DMS53 treated with DMSO at 0.1 percent for 48 hours (cell line): ENCODE measurements at regions not wholly inside any gene's neighbourhood (a gene's known extent, or its start where the extent isn't known, plus 50 kb on each side); places are given as distances from the start of the nearest gene placed in this dataset.

Source experiments
- DNase-seq: peaks from one replicate; lab custom pipeline; 2025; ENCODE audit not compliant: unreplicated experiment; lab: John Stamatoyannopoulos, UW

GRCh38 chr20:6693178-6693807 lies 74.2 kb upstream of the BMP2 start:
- no peak for DNase-seq

DNA sequence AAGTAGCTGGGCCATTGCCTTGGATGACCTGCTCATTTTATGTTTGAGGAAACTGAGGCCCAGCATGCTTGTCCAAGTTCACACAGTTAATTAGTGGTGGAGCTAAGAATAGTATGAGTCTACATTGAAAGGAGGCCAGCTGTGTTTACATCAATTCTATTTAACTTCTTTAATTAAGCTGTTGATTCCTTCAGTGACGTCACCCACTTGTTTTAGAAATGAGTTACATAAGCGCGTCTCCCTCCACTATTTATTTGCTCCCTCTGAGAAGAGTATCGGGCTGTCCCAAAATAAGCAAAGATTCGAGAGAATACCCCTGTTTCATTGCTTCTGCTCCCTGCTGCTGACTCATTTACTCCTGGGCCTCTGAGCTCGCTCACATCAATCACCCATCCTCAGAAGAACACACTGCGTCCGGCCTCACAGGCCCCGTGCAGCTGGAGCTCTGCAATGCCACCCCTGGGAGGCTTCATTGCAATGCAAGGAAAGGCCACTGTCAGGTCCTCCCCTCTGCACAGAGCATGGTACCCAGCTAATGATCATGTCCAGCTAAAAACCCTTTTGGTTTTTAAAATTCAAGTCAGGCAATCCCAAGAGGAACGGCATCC lies 74.8 kb upstream of the BMP2 start:
- no peak for DNase-seq

DNA sequence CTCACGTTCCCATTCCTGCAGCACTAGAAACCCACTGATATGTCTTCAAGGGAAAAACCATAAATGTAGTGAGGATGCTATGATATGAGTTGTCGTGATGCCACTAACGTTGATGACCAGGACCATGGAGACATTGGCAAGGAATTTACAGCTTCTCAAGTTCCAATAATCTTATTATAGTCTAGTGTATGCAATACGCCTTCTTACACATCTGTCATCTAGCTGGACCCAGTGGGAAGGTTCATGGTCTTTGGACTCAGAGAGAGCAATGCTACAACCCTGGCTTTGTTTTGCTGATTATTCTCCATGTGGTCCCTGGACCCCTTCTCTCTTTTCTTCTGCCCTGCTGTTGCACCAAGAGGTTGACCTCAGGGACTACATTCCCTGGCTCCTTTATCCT lies 76.0 kb upstream of the BMP2 start:
- no peak for DNase-seq

- no peak for DNase-seq
These were observed 78.0 kb upstream of the BMP2 start for GRCh38 chr20:6689339-6689973.

- no peak for DNase-seq
These were observed 81.3 kb upstream of the BMP2 start for GRCh38 chr20:6686171-6686570.

GRCh38 chr20:6685626-6686025 lies 81.9 kb upstream of the BMP2 start:
- DNase-seq, result no peak

- DNase-seq, result no peak
These were observed 82.3 kb upstream of the BMP2 start for GRCh38 chr20:6685181-6685582.

DNA sequence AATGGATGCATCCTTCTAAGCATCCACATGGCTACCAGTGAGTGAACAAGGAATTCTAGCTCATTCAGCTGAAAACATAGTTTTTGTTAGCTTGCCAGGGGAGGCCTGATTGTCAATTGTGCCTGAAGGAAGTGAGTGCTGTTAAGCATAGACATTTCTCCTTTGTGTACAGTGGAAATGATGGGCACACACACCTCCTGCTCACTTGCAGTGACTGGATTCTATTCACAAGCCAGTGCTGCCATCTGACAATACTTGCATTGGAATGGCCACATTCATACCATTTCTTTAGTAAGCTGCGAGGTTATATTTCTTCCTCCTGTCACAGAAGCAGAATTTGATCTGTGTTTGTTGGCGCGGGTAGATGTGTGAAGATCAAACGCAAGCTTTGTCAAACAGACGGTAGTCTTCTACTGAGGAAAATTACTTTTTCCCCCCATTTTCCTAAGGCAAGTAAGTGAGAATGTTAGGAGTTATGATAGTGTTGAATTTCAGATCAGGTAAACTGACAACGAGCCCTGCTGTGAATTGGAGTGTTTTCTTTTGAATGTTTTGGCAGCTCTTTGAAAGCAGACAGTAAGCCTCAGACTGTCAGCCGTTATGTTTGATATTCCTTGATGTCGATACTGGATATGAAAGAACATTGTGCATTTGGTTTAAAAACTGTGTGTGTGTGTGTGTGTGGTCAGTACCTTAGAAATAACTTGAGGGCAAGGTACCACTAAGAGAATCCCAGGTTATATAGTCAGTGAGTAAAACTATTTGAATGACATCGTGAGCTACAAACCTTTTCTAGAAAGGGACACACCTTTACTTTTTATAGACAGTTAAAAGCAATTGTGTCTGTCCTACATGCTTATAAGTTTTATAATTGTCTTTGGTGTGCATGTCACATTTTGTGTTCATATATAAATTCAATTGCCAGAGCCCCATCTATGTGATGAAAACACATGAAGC lies 84.2 kb upstream of the BMP2 start:
- DNase-seq, result no peak

DNA sequence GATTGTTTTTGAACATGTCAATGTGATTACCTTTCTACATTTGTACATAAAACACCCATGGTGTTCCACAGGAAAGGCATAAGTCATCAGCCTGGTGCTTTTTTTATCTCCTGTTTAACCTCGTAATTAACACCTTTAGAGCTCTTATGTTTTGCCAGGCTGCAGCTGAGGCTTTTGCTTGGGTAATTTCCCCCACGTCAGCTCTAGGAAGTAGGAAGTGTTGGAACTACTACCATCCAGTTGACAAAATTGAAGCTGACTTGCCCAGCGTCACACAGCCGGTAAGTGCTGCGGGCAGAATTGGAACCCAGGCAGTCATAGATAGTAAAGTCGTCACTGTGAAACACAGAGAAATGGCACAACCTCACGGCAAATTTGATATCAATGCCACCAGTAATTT lies 86.6 kb upstream of the BMP2 start:
- no peak for DNase-seq

DNA sequence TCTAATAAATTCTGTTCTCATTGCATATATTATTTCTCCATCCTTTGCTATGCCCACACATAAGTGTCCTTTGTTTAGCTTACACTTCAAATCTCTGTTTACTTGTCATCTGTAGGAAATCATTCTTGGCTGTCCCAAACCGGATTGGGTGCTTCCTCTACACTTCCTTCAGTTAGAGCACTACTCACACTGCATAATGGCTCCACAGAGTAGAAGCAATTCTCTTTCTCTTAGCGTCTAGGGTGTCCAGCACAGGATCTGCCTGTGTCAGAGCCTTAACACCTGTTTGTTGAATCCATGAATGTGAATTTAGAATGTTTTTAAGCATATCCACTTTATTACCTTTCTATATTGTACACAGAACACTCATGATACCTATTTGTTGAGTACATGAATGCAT lies 87.0 kb upstream of the BMP2 start:
- peak; percentile 11 for DNase-seq

GRCh38 chr20:6679086-6679485 lies 88.4 kb upstream of the BMP2 start:
- DNase-seq, result no peak

- DNase-seq, result no peak
These were observed 89.4 kb upstream of the BMP2 start for GRCh38 chr20:6678101-6678500.

DNA sequence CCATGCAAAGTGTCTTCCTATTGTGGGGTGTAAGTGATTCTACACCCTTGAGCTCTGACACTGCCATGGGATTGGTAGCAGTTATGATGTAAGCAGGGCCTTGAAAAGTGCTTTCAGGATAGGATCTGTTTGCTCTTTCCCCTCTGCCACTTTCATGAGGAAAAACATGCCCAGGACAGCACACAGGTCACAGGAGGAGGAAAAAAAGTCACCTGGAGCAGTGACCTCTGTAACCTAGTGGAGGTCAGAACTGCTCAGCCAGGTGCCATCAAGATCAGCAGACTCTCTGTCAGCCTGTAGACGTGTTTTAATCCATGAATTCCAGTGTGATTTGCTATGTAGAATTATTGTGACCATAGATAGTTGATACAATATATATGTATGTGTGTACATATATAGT lies 92.7 kb upstream of the BMP2 start:
- DNase-seq, result no peak

DNA sequence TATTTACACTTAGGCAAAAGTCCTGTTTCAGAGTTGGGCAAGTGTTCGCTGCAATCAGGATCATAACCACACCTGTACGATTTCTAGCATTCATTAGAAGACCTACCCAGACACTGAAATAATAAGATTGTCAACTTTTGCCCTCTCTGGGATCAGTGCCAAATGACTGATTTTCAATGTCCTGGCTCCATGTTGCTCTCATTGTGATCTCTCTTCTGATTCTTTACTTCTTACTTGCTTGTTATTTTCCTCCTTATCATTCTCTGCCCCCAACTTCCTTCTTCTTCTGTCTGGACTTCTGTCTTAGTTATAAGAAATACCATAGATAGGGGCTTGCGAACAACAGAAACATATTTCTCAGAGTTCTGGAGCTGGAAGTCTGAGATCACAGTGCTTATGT lies 94.4 kb upstream of the BMP2 start:
- DNase-seq, result no peak

- DNase-seq, result no peak
These were observed 95.7 kb upstream of the BMP2 start for GRCh38 chr20:6671829-6672228.

GRCh38 chr20:6668546-6668945 lies 98.9 kb upstream of the BMP2 start:
- DNase-seq, result no peak

DNA sequence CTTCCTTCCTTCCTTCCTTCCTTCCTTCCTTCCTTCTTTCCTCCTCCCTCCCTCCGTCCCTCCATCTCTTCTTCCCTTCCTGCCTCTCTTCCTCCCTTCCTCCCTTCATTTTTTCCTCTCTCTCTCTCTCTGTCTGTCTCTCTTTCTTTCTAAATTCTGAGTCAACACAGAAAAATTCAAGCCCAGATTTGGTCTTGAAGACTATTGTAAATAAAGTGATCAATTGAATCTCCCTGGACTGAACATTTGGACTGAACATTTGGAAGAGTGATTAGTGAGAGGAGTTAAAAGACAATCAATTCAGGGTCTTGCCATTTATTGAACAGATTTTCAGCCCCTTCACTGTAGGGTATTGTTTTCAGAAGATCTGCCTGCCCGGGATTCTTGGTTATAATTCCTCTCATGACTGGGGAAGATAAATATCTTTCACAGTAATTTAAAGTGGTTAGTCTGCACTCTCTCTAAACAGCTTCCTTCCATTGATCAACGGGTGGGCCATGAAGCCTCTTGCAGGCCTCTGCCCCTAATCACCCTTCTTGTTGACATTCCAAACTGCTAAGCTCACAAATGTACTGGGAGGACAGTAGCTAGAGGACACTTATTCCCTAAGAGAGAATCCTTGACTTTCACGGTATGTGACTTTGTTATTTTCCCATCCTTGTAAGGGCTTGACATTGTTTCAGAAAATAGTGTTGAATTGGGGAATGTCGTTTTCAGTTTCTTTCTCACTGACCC lies 101.7 kb upstream of the BMP2 start:
- no peak for DNase-seq

GRCh38 chr20:6665161-6665560 lies 102.3 kb upstream of the BMP2 start:
- DNase-seq, result no peak

- DNase-seq, result no peak
These were observed 102.9 kb upstream of the BMP2 start for GRCh38 chr20:6664574-6664973.

GRCh38 chr20:6663751-6664388 lies 103.6 kb upstream of the BMP2 start:
- no peak for DNase-seq
